ENCODE measurements at regions not wholly inside any gene's neighbourhood (a gene's known extent, or its start where the extent isn't known, plus 50 kb on each side); places are given as distances from the start of the nearest gene placed in this dataset.

- H3K36me3 ChIP-seq (ENCODE audit: control insufficient read depth in 2 of 2, extremely low read depth in 1 of 2, insufficient read depth in 1 of 2, low read length in 1 of 2): no peaks in the 10 kb centered on the region
- WGBS (ENCODE audit: insufficient coverage): 85% methylated on average over 7 of the region's 7 CpGs
- H3K4me3 ChIP-seq (ENCODE audit: control insufficient read depth in 1 of 2, extremely low read depth in 1 of 2, low read length in 1 of 2): no peak overlapping the region
- no peaks in the 10 kb centered on the region for H3K9me3 ChIP-seq
- Mint-ChIP-seq H3K27ac (no peak overlapping the region), H3K4me3 (no peak overlapping the region), H3K36me3 (no peaks in the 10 kb centered on the region), H3K9me3 (peaks cover 0 to 3% (median 3%) of the 10 kb centered on the region in 3 donors), H3K27me3 (peaks cover 0 to 6% of the 10 kb centered on the region in 2 donors), H3K4me1 (no peaks in the 10 kb centered on the region)
- DNase-seq (no peak), ATAC-seq (replicated peaks in 1 of 4) (no peak)
- H3K4me1 ChIP-seq (ENCODE audit: control insufficient read depth in 1 of 2, extremely low read depth in 1 of 2, insufficient read depth in 2 of 2, low read length in 2 of 2): no peaks in the 10 kb centered on the region
- H3K27me3 ChIP-seq (replicated peaks in 1 of 2; ENCODE audit: control insufficient read depth in 2 of 2, extremely low read depth in 1 of 2, insufficient read depth in 2 of 2, low read length in 1 of 2): peaks cover 0 to 5% of the 10 kb centered on the region in 2 experiments
- POLR2A ChIA-PET: no interaction called here
- CTCF ChIA-PET: interaction anchor here in 1 of 2 donors (0.6 kb wide), 1 partner anchor 1076 kb away, joined by 3 read pairs; no protein-coding TSS in a partner anchor
- H3K27ac ChIP-seq (ENCODE audit: low read length): no peak overlapping the region
Observed at GRCh38 chr7:67422601-67423000, 426.0 kb downstream of the TYW1 start.

GRCh38 chr7:67423065-67423464 is 426.4 kb downstream of the TYW1 start:
- Histone ChIP-seq H3K27me3 (replicated peaks in 1 of 2; ENCODE audit: control insufficient read depth in 2 of 2, extremely low read depth in 1 of 2, insufficient read depth in 2 of 2, low read length in 1 of 2) (peaks cover 0 to under 1% of the 10 kb centered on the region in 2 experiments), H3K9me3 (no peaks in the 10 kb centered on the region), H3K4me3 (ENCODE audit: control insufficient read depth in 1 of 2, extremely low read depth in 1 of 2, low read length in 1 of 2) (no peak overlapping the region), H3K27ac (ENCODE audit: low read length) (no peak overlapping the region), H3K36me3 (ENCODE audit: control insufficient read depth in 2 of 2, extremely low read depth in 1 of 2, insufficient read depth in 1 of 2, low read length in 1 of 2) (no peaks in the 10 kb centered on the region), H3K4me1 (ENCODE audit: control insufficient read depth in 1 of 2, extremely low read depth in 1 of 2, insufficient read depth in 2 of 2, low read length in 2 of 2) (no peaks in the 10 kb centered on the region)
- no peaks in the 10 kb centered on the region for H3K36me3 Mint-ChIP-seq
- WGBS (ENCODE audit: insufficient coverage): 90% methylated on average over 9 of the region's 9 CpGs
- H3K27me3 Mint-ChIP-seq: peaks cover 0 to 6% of the 10 kb centered on the region in 2 donors
- H3K27ac Mint-ChIP-seq: no peak overlapping the region
- H3K4me3 Mint-ChIP-seq: no peak overlapping the region
- H3K9me3 Mint-ChIP-seq: peaks cover 0 to 3% (median 3%) of the 10 kb centered on the region in 3 donors
- CTCF ChIA-PET: interaction anchor here in 1 of 2 donors (0.6 kb wide), 1 partner anchor 1076 kb away, joined by 3 read pairs; no protein-coding TSS in a partner anchor
- no peak for ATAC-seq (replicated peaks in 1 of 4)
- DNase-seq: no peak
- POLR2A ChIA-PET: no interaction called here
- no peaks in the 10 kb centered on the region for H3K4me1 Mint-ChIP-seq

GRCh38 chr7:67426654-67427053 is 430.0 kb downstream of the TYW1 start:
- no peaks in the 10 kb centered on the region for H3K9me3 ChIP-seq
- DNase-seq: no peak
- H3K4me3 ChIP-seq (ENCODE audit: control insufficient read depth in 1 of 2, extremely low read depth in 1 of 2, low read length in 1 of 2): no peak overlapping the region
- H3K36me3 ChIP-seq (ENCODE audit: control insufficient read depth in 2 of 2, extremely low read depth in 1 of 2, insufficient read depth in 1 of 2, low read length in 1 of 2): no peaks in the 10 kb centered on the region
- CTCF ChIA-PET: no interaction called here
- ATAC-seq (replicated peaks in 1 of 4): no peak
- H3K4me1 ChIP-seq (ENCODE audit: control insufficient read depth in 1 of 2, extremely low read depth in 1 of 2, insufficient read depth in 2 of 2, low read length in 2 of 2): no peaks in the 10 kb centered on the region
- no peak overlapping the region for H3K27ac ChIP-seq (ENCODE audit: low read length)
- POLR2A ChIA-PET: no interaction called here
- H3K27me3 Mint-ChIP-seq: peaks cover 4 to 6% of the 10 kb centered on the region in 2 donors
- no peaks in the 10 kb centered on the region for H3K36me3 Mint-ChIP-seq
- no peak overlapping the region for H3K27ac Mint-ChIP-seq
- H3K27me3 ChIP-seq (replicated peaks in 1 of 2; ENCODE audit: control insufficient read depth in 2 of 2, extremely low read depth in 1 of 2, insufficient read depth in 2 of 2, low read length in 1 of 2): no peaks in the 10 kb centered on the region
- 80% methylated on average over 1 of the region's 3 CpGs for WGBS (ENCODE audit: insufficient coverage)
- no peaks in the 10 kb centered on the region for H3K9me3 Mint-ChIP-seq
- H3K4me3 Mint-ChIP-seq: no peak overlapping the region
- no peaks in the 10 kb centered on the region for H3K4me1 Mint-ChIP-seq

- Histone ChIP-seq H3K4me3 (ENCODE audit: control insufficient read depth in 1 of 2, extremely low read depth in 1 of 2, low read length in 1 of 2) (no peak overlapping the region), H3K27me3 (replicated peaks in 1 of 2; ENCODE audit: control insufficient read depth in 2 of 2, extremely low read depth in 1 of 2, insufficient read depth in 2 of 2, low read length in 1 of 2) (no peaks in the 10 kb centered on the region), H3K27ac (ENCODE audit: low read length) (no peak overlapping the region), H3K36me3 (ENCODE audit: control insufficient read depth in 2 of 2, extremely low read depth in 1 of 2, insufficient read depth in 1 of 2, low read length in 1 of 2) (no peaks in the 10 kb centered on the region), H3K4me1 (ENCODE audit: control insufficient read depth in 1 of 2, extremely low read depth in 1 of 2, insufficient read depth in 2 of 2, low read length in 2 of 2) (no peaks in the 10 kb centered on the region), H3K9me3 (no peaks in the 10 kb centered on the region)
- no peak overlapping the region for H3K4me3 Mint-ChIP-seq
- 92% methylated on average over 2 of the region's 4 CpGs for WGBS (ENCODE audit: insufficient coverage)
- peaks cover 4 to 6% of the 10 kb centered on the region in 2 donors for H3K27me3 Mint-ChIP-seq
- POLR2A ChIA-PET: no interaction called here
- peaks cover 0 to 11% (median 6%) of the 10 kb centered on the region in 3 donors for H3K9me3 Mint-ChIP-seq
- H3K4me1 Mint-ChIP-seq: no peaks in the 10 kb centered on the region
- no peak overlapping the region for H3K27ac Mint-ChIP-seq
- H3K36me3 Mint-ChIP-seq: no peaks in the 10 kb centered on the region
- DNase-seq (no peak), ATAC-seq (replicated peaks in 1 of 4) (no peak)
- CTCF ChIA-PET: no interaction called here
Observed at GRCh38 chr7:67429735-67430134, 433.1 kb downstream of the TYW1 start.

- H3K4me1 Mint-ChIP-seq: no peaks in the 10 kb centered on the region
- H3K4me1 ChIP-seq (ENCODE audit: control insufficient read depth in 1 of 2, extremely low read depth in 1 of 2, insufficient read depth in 2 of 2, low read length in 2 of 2): no peaks in the 10 kb centered on the region
- peaks cover 3 to 11% (median 6%) of the 10 kb centered on the region in 3 donors for H3K9me3 Mint-ChIP-seq
- no peak for ATAC-seq (replicated peaks in 1 of 4)
- no peaks in the 10 kb centered on the region for H3K36me3 Mint-ChIP-seq
- ChIA-PET CTCF (no interaction called here), POLR2A (no interaction called here)
- H3K27me3 ChIP-seq (replicated peaks in 1 of 2; ENCODE audit: control insufficient read depth in 2 of 2, extremely low read depth in 1 of 2, insufficient read depth in 2 of 2, low read length in 1 of 2): no peaks in the 10 kb centered on the region
- WGBS (ENCODE audit: insufficient coverage): 76% methylated on average over 5 of the region's 10 CpGs
- peaks cover 4% of the 10 kb centered on the region in 2 donors for H3K27me3 Mint-ChIP-seq
- H3K4me3 Mint-ChIP-seq: no peak overlapping the region
- no peak overlapping the region for H3K4me3 ChIP-seq (ENCODE audit: control insufficient read depth in 1 of 2, extremely low read depth in 1 of 2, low read length in 1 of 2)
- no peak for DNase-seq
- H3K36me3 ChIP-seq (ENCODE audit: control insufficient read depth in 2 of 2, extremely low read depth in 1 of 2, insufficient read depth in 1 of 2, low read length in 1 of 2): no peaks in the 10 kb centered on the region
- H3K9me3 ChIP-seq: no peaks in the 10 kb centered on the region
- no peak overlapping the region for H3K27ac Mint-ChIP-seq
- H3K27ac ChIP-seq (ENCODE audit: low read length): no peak overlapping the region
Observed at GRCh38 chr7:67432536-67433234, 436.1 kb downstream of the TYW1 start.

- Mint-ChIP-seq H3K27ac (no peak overlapping the region), H3K4me3 (no peak overlapping the region), H3K9me3 (peaks cover 3 to 11% (median 6%) of the 10 kb centered on the region in 3 donors), H3K4me1 (no peaks in the 10 kb centered on the region), H3K36me3 (no peaks in the 10 kb centered on the region), H3K27me3 (peaks cover 0 to 4% of the 10 kb centered on the region in 2 donors)
- 96% methylated on average over 4 of the region's 9 CpGs for WGBS (ENCODE audit: insufficient coverage)
- H3K27me3 ChIP-seq (replicated peaks in 1 of 2; ENCODE audit: control insufficient read depth in 2 of 2, extremely low read depth in 1 of 2, insufficient read depth in 2 of 2, low read length in 1 of 2): peaks cover 0 to 3% of the 10 kb centered on the region in 2 experiments
- H3K27ac ChIP-seq (ENCODE audit: low read length): no peak overlapping the region
- no peak overlapping the region for H3K4me3 ChIP-seq (ENCODE audit: control insufficient read depth in 1 of 2, extremely low read depth in 1 of 2, low read length in 1 of 2)
- no peaks in the 10 kb centered on the region for H3K36me3 ChIP-seq (ENCODE audit: control insufficient read depth in 2 of 2, extremely low read depth in 1 of 2, insufficient read depth in 1 of 2, low read length in 1 of 2)
- ChIA-PET CTCF (interaction anchor here in 1 of 2 donors (0.6 kb wide), 1 partner anchor 17 kb away, joined by 3 read pairs; no protein-coding TSS in a partner anchor), POLR2A (no interaction called here)
- ATAC-seq (replicated peaks in 1 of 4) (no peak), DNase-seq (no peak)
- no peaks in the 10 kb centered on the region for H3K4me1 ChIP-seq (ENCODE audit: control insufficient read depth in 1 of 2, extremely low read depth in 1 of 2, insufficient read depth in 2 of 2, low read length in 2 of 2)
- no peaks in the 10 kb centered on the region for H3K9me3 ChIP-seq
Observed at GRCh38 chr7:67435894-67436535, 439.4 kb downstream of the TYW1 start.
